Ramos (cell line): ENCODE measurements at regions not wholly inside any gene's neighbourhood (a gene's known extent, or its start where the extent isn't known, plus 50 kb on each side); places are given as distances from the start of the nearest gene placed in this dataset.

Source experiments
- in situ Hi-C: fragments of 300-500 bp; cut with MboI; formaldehyde crosslinking; loops from one replicate; pipeline ENCODE4 v1.14.3; 2022; ENCODE audit warnings: low sequenced_read_pairs; ENCODE audit not compliant: unreplicated experiment

- in situ Hi-C loops: no loop called here
These were observed 350.3 kb downstream of the HRH4 start for GRCh38 chr18:24810561-24811305.

- in situ Hi-C loops: no loop called here
These were observed 351.7 kb downstream of the HRH4 start for GRCh38 chr18:24811950-24812681.

GRCh38 chr18:24814521-24814920 is 354.1 kb downstream of the HRH4 start:
- in situ Hi-C loops: no loop called here

GRCh38 chr18:24817150-24817549 is 356.7 kb downstream of the HRH4 start:
- in situ Hi-C loops: no loop called here

GRCh38 chr18:24817587-24818371 is 357.3 kb downstream of the HRH4 start:
- in situ Hi-C loops: no loop called here

GRCh38 chr18:24818441-24818840 is 358.0 kb downstream of the HRH4 start:
- in situ Hi-C loops: no loop called here

- in situ Hi-C loops: no loop called here
These were observed 358.9 kb downstream of the HRH4 start for GRCh38 chr18:24819141-24819890.

- in situ Hi-C loops: no loop called here
These were observed 365.0 kb downstream of the HRH4 start for GRCh38 chr18:24825397-24825796.

GRCh38 chr18:24826605-24827004 is 366.2 kb downstream of the HRH4 start:
- in situ Hi-C loops: no loop called here

GRCh38 chr18:24827501-24827900 is 367.1 kb downstream of the HRH4 start:
- in situ Hi-C loops: no loop called here

- in situ Hi-C loops: no loop called here
These were observed 370.6 kb downstream of the HRH4 start for GRCh38 chr18:24831081-24831480.

GRCh38 chr18:24831871-24832665 is 371.6 kb downstream of the HRH4 start:
- in situ Hi-C loops: no loop called here

- in situ Hi-C loops: no loop called here
These were observed 375.3 kb downstream of the HRH4 start for GRCh38 chr18:24835751-24836150.

GRCh38 chr18:24837066-24837465 is 376.6 kb downstream of the HRH4 start:
- in situ Hi-C loops: no loop called here

GRCh38 chr18:24840051-24840450 is 379.6 kb downstream of the HRH4 start:
- in situ Hi-C loops: no loop called here

- in situ Hi-C loops: no loop called here
These were observed 380.2 kb downstream of the HRH4 start for GRCh38 chr18:24840640-24841039.

- in situ Hi-C loops: no loop called here
These were observed 381.1 kb downstream of the HRH4 start for GRCh38 chr18:24841536-24841935.

- in situ Hi-C loops: no loop called here
These were observed 382.7 kb downstream of the HRH4 start for GRCh38 chr18:24843123-24843522.

GRCh38 chr18:24846138-24846537 is 385.7 kb downstream of the HRH4 start:
- in situ Hi-C loops: no loop called here

- in situ Hi-C loops: no loop called here
These were observed 390.1 kb downstream of the HRH4 start for GRCh38 chr18:24850532-24850931.
